PC-3 (cell line): ENCODE measurements at regions not wholly inside any gene's neighbourhood (a gene's known extent, or its start where the extent isn't known, plus 50 kb on each side); places are given as distances from the start of the nearest gene placed in this dataset.

ENCODE experiments used
- ATAC-seq: fragments of 200-7000 bp; cut with Tn5 transposase; 2 replicates; pipeline ENCODE4 v1.9.1; 2020; ENCODE audit warnings: mild to moderate bottlenecking, moderate library complexity
- BruUV-seq: library from RNA; stranded (reverse); fragments of 400-500 nt; replicated peaks from 2 replicates; lab custom pipeline; 2021; lab: Mats Ljungman, UMichigan
- CTCF ChIA-PET: fragments of 300-600 bp; sonication (Branson Sonifier 250); formaldehyde crosslinking; loops from one replicate; lab custom pipeline; 2022; ENCODE audit warnings: antibody characterized with exemption; lab: Charles Lee
- POLR2A ChIA-PET: fragments of 300-600 bp; sonication (Branson Sonifier 250); formaldehyde crosslinking; loops from one replicate; lab custom pipeline; 2022; ENCODE audit warnings: antibody characterized with exemption; ENCODE audit not compliant: unreplicated experiment; lab: Charles Lee
- DNase-seq: peaks from one replicate; pipeline ENCODE4 v3.0.0-alpha.2; 2015
- H2AFZ ChIP-seq: fragments of 300-600 bp; sonication (generic); 2 replicates; pipeline ENCODE4 v1.6.0; 2016; ENCODE audit warnings: antibody characterized with exemption, low read length
- H3F3A ChIP-seq: fragments of 300-600 bp; sonication (generic); one replicate; pipeline ENCODE4 v1.6.0; 2017; ENCODE audit warnings: antibody characterized with exemption, low read length, control low read depth, mild to moderate bottlenecking; ENCODE audit not compliant: unreplicated experiment
- H3K27ac ChIP-seq: fragments of 300-600 bp; sonication (generic); 2 replicates; pipeline ENCODE4 v1.5.1; 2016; ENCODE audit warnings: mild to moderate bottlenecking, low read length
- H3K27me3 ChIP-seq: fragments of 300-600 bp; sonication (generic); 2 replicates; pipeline ENCODE4 v1.6.1; 2016; ENCODE audit warnings: low read length, mixed read lengths
- H3K36me3 ChIP-seq: fragments of 300-600 bp; sonication (generic); 2 replicates; pipeline ENCODE4 v1.6.1; 2016; ENCODE audit warnings: low read depth, mixed run types, low read length, mixed read lengths
- H3K4me1 ChIP-seq: fragments of 300-600 bp; sonication (generic); 2 replicates; pipeline ENCODE4 v1.5.1; 2016; ENCODE audit warnings: low read length; ENCODE audit not compliant: insufficient read depth
- H3K4me2 ChIP-seq: fragments of 300-600 bp; sonication (generic); 2 replicates; pipeline ENCODE4 v1.6.0; 2016; ENCODE audit warnings: low read length
- H3K4me3 ChIP-seq: fragments of 300-600 bp; sonication (generic); 2 replicates; pipeline ENCODE4 v1.5.1; 2016; ENCODE audit warnings: mild to moderate bottlenecking, low read length, mixed read lengths
- H3K79me2 ChIP-seq: fragments of 300-600 bp; sonication (generic); 2 replicates; pipeline ENCODE4 v1.6.1; 2017; ENCODE audit warnings: low read length, mixed read lengths
- H3K9ac ChIP-seq: fragments of 300-600 bp; sonication (generic); 2 replicates; pipeline ENCODE4 v1.6.0; 2016; ENCODE audit warnings: mild to moderate bottlenecking, low read length
- H3K9me2 ChIP-seq: fragments of 300-600 bp; sonication (generic); replicated peaks from 2 replicates; pipeline ENCODE4 v1.6.1; 2016; ENCODE audit warnings: mixed run types, low read length, mixed read lengths
- H3K9me3 ChIP-seq: fragments of 300-600 bp; sonication (generic); 2 replicates; pipeline ENCODE4 v1.6.1; 2016; ENCODE audit warnings: low read length, mixed read lengths
- H4K20me1 ChIP-seq: fragments of 300-600 bp; sonication (generic); 2 replicates; pipeline ENCODE4 v1.6.1; 2016; ENCODE audit warnings: low read length, mixed read lengths
- CTCF ChIP-seq: fragments of 300-600 bp; sonication (generic); conservative IDR thresholded peaks from 2 replicates; pipeline ENCODE4 v1.5.1; 2017; ENCODE audit warnings: antibody characterized with exemption, low read depth, mild to moderate bottlenecking, low read length
- EZH2 ChIP-seq: fragments of 300-600 bp; sonication (generic); IDR thresholded peaks from one replicate; pipeline ENCODE4 v1.6.1; 2017; ENCODE audit warnings: antibody characterized with exemption, mild to moderate bottlenecking, low read length; ENCODE audit not compliant: unreplicated experiment
- EZH2phosphoT487 ChIP-seq: fragments of 300-600 bp; sonication (generic); IDR thresholded peaks from 2 replicates; pipeline ENCODE4 v1.6.1; 2018; ENCODE audit warnings: mild to moderate bottlenecking, antibody characterized with exemption, low read length, borderline replicate concordance
- intact Hi-C: fragments of 100-400 bp; cut with micrococcal nuclease; formaldehyde crosslinking; loops from 2 replicates; pipeline ENCODE4 v1.9.0; 2023

- ATAC-seq (no peak), DNase-seq (no peak)
- no peaks in the 10 kb centered on the region for H3K79me2 ChIP-seq
- H3K27ac ChIP-seq = no peak overlapping the region
- no peaks in the 10 kb centered on the region for H3F3A ChIP-seq
- CTCF ChIA-PET = no interaction called here
- H3K4me2 ChIP-seq = no peak overlapping the region
- H3K4me1 ChIP-seq = no peaks in the 10 kb centered on the region
- no peaks in the 10 kb centered on the region for H3K36me3 ChIP-seq
- no TSS peak for BruUV-seq
- H4K20me1 ChIP-seq = no peaks in the 10 kb centered on the region
- H3K9ac ChIP-seq = no peak overlapping the region
- H3K9me3 ChIP-seq = no peaks in the 10 kb centered on the region
- H2AFZ ChIP-seq = no peak overlapping the region
- TF ChIP-seq EZH2phosphoT487 (no peak), EZH2 (no peak), CTCF (no peak)
- intact Hi-C loops = no loop called here
- H3K27me3 ChIP-seq = peaks cover 69% of the 10 kb centered on the region
- POLR2A ChIA-PET = no interaction called here
- no peaks in the 10 kb centered on the region for H3K9me2 ChIP-seq
- no peak overlapping the region for H3K4me3 ChIP-seq
These were observed 232.9 kb downstream of the BUD13 start for GRCh38 chr11:116539836-116540418.

- Histone ChIP-seq H3K27me3 (peaks cover 69% of the 10 kb centered on the region), H3K9me2 (no peaks in the 10 kb centered on the region), H3F3A (no peaks in the 10 kb centered on the region), H2AFZ (no peak overlapping the region), H4K20me1 (no peaks in the 10 kb centered on the region), H3K9me3 (no peaks in the 10 kb centered on the region), H3K4me2 (no peak overlapping the region), H3K4me1 (no peaks in the 10 kb centered on the region), H3K27ac (no peak overlapping the region), H3K36me3 (no peaks in the 10 kb centered on the region), H3K4me3 (no peak overlapping the region), H3K9ac (no peak overlapping the region), H3K79me2 (no peaks in the 10 kb centered on the region)
- BruUV-seq = no TSS peak
- DNase-seq (no peak), ATAC-seq (no peak)
- no peak for TF ChIP-seq CTCF
- TF ChIP-seq EZH2 = no peak
- TF ChIP-seq EZH2phosphoT487 = no peak
- intact Hi-C loops = no loop called here
- ChIA-PET POLR2A (no interaction called here), CTCF (no interaction called here)
These were observed 233.6 kb downstream of the BUD13 start for GRCh38 chr11:116539211-116539610.

- Histone ChIP-seq H3K27ac (no peak overlapping the region), H3K9ac (no peak overlapping the region), H3F3A (no peaks in the 10 kb centered on the region), H3K4me2 (no peak overlapping the region), H3K27me3 (peaks cover 69% of the 10 kb centered on the region), H3K4me3 (no peak overlapping the region), H3K9me2 (no peaks in the 10 kb centered on the region), H3K36me3 (no peaks in the 10 kb centered on the region), H3K4me1 (no peaks in the 10 kb centered on the region), H3K79me2 (no peaks in the 10 kb centered on the region), H4K20me1 (no peaks in the 10 kb centered on the region), H3K9me3 (no peaks in the 10 kb centered on the region), H2AFZ (no peak overlapping the region)
- CTCF ChIA-PET = no interaction called here
- ATAC-seq (no peak), DNase-seq (no peak)
- intact Hi-C loops = no loop called here
- BruUV-seq = no TSS peak
- POLR2A ChIA-PET = no interaction called here
- TF ChIP-seq CTCF (no peak), EZH2phosphoT487 (no peak), EZH2 (no peak)
These were observed 234.1 kb downstream of the BUD13 start for GRCh38 chr11:116538677-116539076.
